ENCODE measurements at regions not wholly inside any gene's neighbourhood (a gene's known extent, or its start where the extent isn't known, plus 50 kb on each side); places are given as distances from the start of the nearest gene placed in this dataset.

- BruUV-seq (replicated peaks): no TSS peak
- no peaks in the 10 kb centered on the region for H3K79me2 ChIP-seq (ENCODE audit: control insufficient read depth, insufficient read depth, low read length)
- no peak overlapping the region for H2AFZ ChIP-seq (ENCODE audit: low read depth, low read length)
- no peak overlapping the region for H3K4me3 ChIP-seq (replicated peaks in 1 of 3; ENCODE audit: insufficient read depth in 1 of 3, low read depth in 1 of 3, low read length in 3 of 3)
- H3K27me3 ChIP-seq (ENCODE audit: control insufficient read depth in 2 of 2, insufficient read depth in 2 of 2, low read length in 2 of 2): no peaks in the 10 kb centered on the region
- no peak for FAIRE-seq
- dilution Hi-C loops (cut with MboI; ENCODE audit: extremely low pct_ligation_motif_present, low sequenced_read_pairs) (no loop called here), intact Hi-C loops (cut with micrococcal nuclease) (no loop called here)
- no peaks in the 10 kb centered on the region for H3K4me1 ChIP-seq (ENCODE audit: control insufficient read depth, extremely low read depth, insufficient read depth, low read length)
- no peaks in the 10 kb centered on the region for H4K20me1 ChIP-seq (replicated peaks; ENCODE audit: control insufficient read depth, extremely low read depth, insufficient read depth, low read length)
- H3K9ac ChIP-seq (replicated peaks; ENCODE audit: extremely low read depth, insufficient read depth, low read length): no peak overlapping the region
- H3K27ac ChIP-seq (ENCODE audit: insufficient read depth, low read depth, low read length): no peak overlapping the region
- DNase-seq (ENCODE audit: low read depth, low spot score): no peak
- no peaks in the 10 kb centered on the region for H3K36me3 ChIP-seq (ENCODE audit: control insufficient read depth in 2 of 2, extremely low read depth in 1 of 2, insufficient read depth in 2 of 2, low read length in 2 of 2)
- ChIA-PET CTCF (interaction anchor here (1.9 kb wide), 1 partner anchor 74 kb away, joined by 6 read pairs; no protein-coding TSS in a partner anchor), POLR2A (no interaction called here)
- H3K4me2 ChIP-seq (ENCODE audit: insufficient read depth, low read length): no peak overlapping the region
- no peaks in the 10 kb centered on the region for H3K9me3 ChIP-seq (replicated peaks; ENCODE audit: control insufficient read depth, insufficient read depth, low read length)
- no peaks in the 10 kb centered on the region for H3K9me1 ChIP-seq (replicated peaks; ENCODE audit: control insufficient read depth, extremely low read depth, insufficient read depth, low read length)
- TF ChIP-seq POLR2A (IDR thresholded peaks at IDR 0.05; ENCODE audit: low read depth, low read length): no peak
- TF ChIP-seq FOS (IDR thresholded peaks at IDR 0.05; ENCODE audit: borderline replicate concordance, insufficient read depth, low read length): no peak
- no peak for TF ChIP-seq MAX (IDR thresholded peaks at IDR 0.05; ENCODE audit: insufficient read depth, insufficient read length)
- no peak for TF ChIP-seq MYC (IDR thresholded peaks at IDR 0.05; ENCODE audit: low read depth, low read length)
- TF ChIP-seq CTCF (IDR thresholded peaks at IDR 0.05; ENCODE audit: extremely low read depth in 1 of 2, insufficient read depth in 1 of 2, low read depth in 1 of 2, low read length in 2 of 2): no peak
- TF ChIP-seq POLR2AphosphoS5 (IDR thresholded peaks at IDR 0.05; ENCODE audit: insufficient read depth, low read depth, low read length): no peak
- TF ChIP-seq GATA2 (IDR thresholded peaks at IDR 0.05; ENCODE audit: insufficient read depth, insufficient read length, low read depth, low read length): no peak
- TF ChIP-seq JUN (IDR thresholded peaks at IDR 0.05; ENCODE audit: borderline replicate concordance, insufficient read depth, insufficient read length, low read depth): no peak
- no peak for TF ChIP-seq EZH2 (IDR thresholded peaks at IDR 0.05; ENCODE audit: borderline replicate concordance, low read depth, low read length, severe bottlenecking)
Observed at GRCh38 chr11:10639350-10639749, 54.2 kb downstream of the IRAG1 start.
